Stimulated activated CD8-positive, alpha-beta memory T cell treated with anti-CD3 and anti-CD28 coated beads, Interleukin-2, amount 100 ng/mL, for 48 hours (primary cell): ENCODE measurements at regions not wholly inside any gene's neighbourhood (a gene's known extent, or its start where the extent isn't known, plus 50 kb on each side); places are given as distances from the start of the nearest gene placed in this dataset.
"Not testable (repeated sequence)": the region's sequence is repeated elsewhere in the genome, so short reads cannot be mapped to it uniquely, and the experiment has no call there.

Source experiments
- DNase-seq, 2 donors: peaks; one replicate each; pipeline ENCODE4 v3.0.0-alpha.2; 2020; ENCODE audit warnings: low read depth in 2 of 2

DNA sequence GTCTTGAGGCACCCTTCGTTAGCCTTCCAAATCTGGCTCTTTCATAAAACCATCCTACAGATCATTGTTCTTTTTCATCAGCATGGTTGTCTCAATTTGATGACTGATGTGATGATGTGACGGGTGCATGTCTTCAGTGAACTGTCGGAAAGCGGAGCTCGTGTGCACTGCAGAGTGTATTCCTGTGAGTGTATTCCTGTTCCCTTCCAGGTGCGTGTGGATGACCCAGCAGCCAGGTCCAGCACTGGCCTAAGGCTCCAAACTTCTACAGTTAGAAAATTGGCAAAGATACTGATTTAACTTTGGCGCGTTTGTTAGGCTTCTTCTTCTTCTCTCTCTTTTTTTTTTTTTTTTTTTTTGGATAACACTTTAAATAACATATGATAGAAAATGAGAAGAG is 314.8 kb upstream of the SPATA31A3 start:
- DNase-seq = not testable (repeated sequence)

DNA sequence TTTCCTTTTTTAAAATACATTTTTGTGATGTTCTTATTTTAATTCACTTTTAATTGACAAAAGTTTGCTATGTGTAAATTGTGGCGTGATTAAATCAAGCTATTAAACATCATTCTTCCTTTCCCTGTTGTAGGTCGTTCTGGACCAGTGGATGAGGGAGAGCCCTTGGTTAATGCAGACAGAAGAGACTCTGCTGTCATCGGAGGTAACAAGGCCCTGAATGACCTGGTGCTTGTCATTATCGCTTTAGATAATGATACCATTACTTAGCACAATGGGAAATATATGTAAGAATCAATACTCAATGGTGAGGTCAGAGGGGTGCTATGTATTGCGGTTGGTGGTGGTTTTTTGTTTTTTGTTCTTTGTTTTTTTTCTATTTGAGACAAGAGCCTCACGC is 296.4 kb upstream of the SPATA31A3 start:
- DNase-seq = not testable (repeated sequence)

DNA sequence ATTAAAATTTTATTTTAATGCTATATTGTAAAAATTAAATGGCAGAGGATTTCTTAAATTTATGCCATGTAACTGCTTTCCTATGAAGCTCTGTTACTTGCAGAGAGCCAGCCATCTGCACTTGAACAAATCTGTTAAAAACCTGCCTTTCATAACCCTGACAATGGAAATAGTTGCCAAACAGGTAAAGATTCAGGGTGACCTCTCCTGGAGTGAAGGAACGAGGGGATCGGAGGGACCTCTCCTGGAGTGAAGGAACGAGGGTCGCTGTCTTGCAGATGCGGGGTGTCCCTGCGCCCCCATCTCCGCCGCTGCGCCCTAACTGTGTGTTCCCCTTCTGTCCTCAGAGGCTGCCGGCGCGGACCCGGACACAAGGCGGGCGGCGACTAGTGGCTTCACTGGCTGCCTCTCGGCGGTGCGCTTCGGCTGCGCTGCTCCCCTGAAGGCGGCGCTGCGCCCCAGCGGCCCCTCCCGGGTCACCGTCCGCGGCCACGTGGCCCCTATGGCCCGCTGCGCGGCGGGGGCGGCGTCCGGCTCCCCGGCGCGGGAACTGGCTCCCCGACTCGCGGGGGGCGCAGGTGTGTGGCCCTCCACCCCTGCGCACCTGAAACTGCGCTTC is 295.9 kb upstream of the SPATA31A3 start:
- DNase-seq = not testable (repeated sequence)

DNA sequence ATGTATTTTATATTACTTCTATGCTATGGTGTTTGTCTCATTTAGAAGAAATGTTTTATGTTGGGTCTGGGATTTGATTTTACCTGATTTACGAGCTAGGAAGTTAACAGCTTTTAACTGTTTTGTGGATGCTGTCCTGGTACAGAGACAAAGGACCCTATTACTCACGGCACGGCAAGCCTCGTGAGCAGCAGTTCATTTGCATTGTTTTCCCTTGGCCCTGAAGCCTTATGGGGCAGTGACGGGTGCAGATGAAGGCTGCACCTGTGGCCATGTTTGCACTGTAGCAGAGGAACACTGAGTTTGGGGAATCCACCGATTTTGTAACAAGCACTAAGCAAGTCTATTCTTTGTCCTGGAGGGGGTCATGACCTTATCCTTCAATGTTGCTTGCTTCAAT is 291.9 kb upstream of the SPATA31A3 start:
- DNase-seq = not testable (repeated sequence)

DNA sequence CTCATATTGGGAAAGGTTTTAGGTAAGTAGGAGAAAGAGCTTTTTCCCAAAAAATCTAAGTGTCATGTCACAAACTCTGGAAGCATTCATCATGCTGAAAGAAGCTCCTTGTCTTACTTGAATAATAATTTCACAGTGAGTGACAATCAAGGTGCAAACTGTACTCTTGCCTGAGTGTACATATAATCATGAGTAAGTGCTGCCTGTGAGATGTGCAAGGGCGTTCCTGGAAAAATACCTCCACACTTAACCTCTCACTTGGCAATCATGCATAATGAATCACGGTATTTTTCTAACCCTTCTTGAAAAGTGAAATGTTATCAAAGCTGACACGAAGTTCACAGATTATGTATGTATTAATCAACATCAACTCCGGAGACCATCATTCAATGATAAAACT is 289.2 kb upstream of the SPATA31A3 start:
- not testable (repeated sequence) for DNase-seq

DNA sequence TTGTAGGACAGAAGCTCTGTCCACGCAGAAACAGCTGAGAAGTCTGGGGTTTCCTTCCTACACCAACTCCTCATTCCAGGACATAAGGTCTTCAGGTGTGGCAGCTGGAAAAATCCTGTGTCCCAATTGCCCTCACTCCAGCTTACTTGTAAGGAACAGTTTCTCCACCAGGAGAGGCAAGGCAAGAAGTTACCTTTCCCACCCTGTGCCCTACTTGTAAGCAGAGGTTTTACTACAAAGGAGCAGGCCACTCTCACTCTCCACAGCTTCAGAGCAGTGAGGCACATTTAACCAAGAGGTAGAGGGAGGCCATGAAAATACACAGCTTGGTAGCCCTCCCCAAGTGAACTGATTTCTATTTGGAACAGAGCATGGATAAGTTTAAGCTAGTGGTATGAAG is 277.3 kb upstream of the SPATA31A3 start:
- not testable (repeated sequence) for DNase-seq

DNA sequence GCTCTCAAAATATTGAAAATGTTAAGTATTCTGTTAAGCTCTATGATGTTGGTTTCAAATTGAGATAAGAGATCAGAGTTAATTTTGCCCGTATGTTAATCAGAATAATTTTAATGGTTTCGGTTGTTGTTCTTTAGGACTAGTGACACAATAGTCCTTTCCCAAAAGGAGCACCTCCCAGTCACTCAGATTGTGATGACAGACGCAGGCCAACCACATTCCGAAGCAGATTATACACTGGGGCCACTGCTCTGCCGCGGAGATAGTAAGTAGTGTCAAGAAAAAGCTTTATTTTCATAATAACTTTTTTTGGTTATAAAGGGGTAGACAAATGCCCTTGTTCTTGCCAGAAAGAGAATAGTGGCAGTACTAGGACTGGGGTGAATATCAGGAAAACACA is 265.5 kb upstream of the SPATA31A3 start:
- not testable (repeated sequence) for DNase-seq

DNA sequence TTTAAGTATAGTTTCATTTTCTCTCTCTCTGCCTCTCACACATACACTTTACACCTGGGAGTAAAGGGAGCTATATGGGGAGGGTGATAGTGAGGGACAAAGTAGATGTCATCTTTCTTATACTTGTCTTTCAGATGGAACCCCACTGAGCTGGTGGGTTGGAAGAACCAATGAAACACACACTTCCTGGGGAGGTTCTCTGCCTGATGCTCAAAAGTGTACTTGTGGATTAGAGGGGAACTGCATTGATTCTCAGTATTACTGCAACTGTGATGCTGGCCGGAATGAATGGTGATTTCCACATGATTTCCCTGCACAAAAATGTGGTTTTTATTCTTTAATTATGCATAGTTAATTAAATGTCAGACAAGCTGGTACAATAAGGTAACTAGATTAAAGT is 256.6 kb upstream of the SPATA31A3 start:
- not testable (repeated sequence) for DNase-seq

DNA sequence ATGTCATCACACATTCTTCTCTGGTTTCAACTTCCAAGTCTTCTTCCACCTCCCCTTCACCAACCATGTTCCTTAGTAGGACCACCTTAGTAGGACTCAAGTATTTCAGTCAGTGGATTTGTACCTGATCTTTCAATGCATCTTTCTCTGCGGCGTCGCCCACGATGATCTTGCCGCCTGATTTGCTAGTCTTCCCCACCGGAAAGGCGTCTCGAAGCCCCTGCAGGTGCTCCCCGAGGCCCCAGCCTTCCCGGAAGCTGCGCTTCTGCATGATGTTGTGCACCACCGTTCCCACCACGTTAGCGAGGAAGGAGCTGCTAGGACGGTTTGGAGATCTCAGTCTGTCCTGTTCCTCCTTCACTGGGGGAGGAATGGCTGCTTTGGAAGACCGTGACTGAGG is 219.7 kb upstream of the SPATA31A3 start:
- peak in 1 of 2 donors; percentile 0 for DNase-seq

DNA sequence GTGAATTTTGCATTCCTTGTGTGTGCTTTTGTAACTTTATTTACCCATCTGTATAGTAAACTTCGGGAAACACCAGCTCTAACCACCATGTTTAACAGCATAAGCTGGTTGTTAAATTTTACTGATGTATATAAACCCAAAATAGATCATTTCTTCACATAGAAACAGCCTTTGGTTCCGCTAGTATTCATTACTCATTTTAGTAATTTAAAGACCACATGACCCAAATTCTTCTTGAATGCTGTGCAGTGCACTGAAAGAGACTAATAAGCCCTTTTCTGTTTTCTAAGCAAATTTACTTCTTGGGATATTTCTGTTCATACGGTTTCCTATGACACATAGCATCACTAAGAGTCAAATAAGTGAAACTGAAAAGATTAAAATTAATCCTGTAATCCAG is 218.5 kb upstream of the SPATA31A3 start:
- not testable (repeated sequence) for DNase-seq

DNA sequence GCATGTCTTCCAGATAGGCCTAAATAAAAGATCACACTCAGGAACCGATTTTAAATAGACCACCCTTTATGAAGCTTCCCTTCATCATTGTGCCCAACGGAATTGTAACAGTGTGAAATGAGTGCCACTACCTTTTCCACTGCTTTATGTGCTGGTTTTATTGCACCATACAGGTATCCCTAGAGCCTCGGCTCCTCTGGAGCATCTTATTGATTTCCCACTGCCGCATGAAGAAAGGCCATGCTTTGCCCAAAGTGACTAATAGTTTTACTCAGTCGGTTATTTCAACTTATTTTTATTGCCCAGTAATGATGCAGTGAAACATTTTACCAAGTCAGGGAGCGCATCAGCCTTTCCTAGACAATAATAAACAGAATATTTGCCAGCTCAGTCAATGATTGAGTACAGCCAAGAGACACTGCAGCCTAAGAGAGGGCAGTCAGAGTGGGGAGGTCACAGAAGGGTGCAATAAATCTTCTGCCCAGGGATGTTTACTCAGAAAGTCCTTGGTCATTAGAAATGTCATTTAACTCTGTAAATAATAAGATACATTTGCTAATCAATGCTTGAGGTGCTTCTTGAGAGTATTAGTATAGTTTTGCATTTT is 216.6 kb upstream of the SPATA31A3 start:
- DNase-seq = not testable (repeated sequence)

DNA sequence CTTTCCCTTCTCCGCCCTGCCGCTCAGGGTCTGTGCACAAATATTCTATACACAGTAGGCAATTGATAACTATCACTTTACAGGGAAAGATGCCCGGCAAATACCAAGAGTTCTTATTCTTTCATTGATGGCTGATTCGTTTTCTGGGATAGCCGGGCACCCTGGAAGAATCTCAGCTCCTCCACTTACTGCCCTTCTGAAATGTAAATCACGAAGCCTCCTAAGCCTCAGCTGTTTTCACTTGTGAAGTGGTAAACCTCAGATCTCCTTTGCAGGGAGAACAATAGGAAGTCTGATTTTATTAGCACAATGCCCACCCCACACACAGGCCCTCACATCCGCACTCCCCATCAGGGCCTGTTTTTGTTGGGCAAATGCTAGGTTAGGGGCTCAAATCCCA is 203.8 kb upstream of the SPATA31A3 start:
- DNase-seq = not testable (repeated sequence)

DNA sequence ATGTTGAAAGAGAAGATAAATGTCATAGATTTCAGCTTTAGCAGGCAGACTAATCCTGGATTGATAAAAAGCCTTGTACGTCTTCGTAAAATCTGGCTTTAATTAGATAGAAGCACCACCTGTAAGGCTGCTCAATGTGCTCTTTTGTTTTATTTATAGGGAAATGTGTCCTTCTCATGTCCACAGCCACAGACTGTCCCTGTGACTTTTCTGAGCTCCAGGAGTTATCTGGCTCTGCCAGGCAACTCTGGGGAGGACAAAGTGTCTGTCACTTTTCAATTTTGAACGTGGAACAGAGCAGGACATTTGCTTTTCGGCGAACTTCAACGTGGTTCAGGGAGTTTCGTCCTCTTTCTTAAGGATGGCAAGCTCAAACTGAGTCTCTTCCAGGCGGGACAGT is 203.0 kb upstream of the SPATA31A3 start:
- not testable (repeated sequence) for DNase-seq

DNA sequence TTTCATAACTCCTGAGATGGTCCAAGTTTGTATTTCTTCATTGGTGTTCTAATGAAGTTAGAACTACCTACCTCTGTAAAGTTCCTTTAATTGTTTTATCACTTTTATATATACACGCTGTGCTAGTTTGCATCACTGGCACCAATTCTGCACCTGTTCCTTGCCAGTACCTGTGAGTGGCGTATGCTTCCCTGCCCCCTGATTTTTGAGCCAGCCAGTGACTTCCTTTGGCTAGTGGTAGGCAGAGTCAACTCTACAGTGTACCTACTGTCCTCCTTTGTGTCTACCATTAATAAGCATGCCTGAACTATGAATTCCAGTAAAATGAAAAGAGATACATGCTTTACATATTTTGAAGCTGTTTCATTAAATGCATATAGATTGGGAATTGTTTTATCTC is 186.8 kb upstream of the SPATA31A3 start:
- not testable (repeated sequence) for DNase-seq

DNA sequence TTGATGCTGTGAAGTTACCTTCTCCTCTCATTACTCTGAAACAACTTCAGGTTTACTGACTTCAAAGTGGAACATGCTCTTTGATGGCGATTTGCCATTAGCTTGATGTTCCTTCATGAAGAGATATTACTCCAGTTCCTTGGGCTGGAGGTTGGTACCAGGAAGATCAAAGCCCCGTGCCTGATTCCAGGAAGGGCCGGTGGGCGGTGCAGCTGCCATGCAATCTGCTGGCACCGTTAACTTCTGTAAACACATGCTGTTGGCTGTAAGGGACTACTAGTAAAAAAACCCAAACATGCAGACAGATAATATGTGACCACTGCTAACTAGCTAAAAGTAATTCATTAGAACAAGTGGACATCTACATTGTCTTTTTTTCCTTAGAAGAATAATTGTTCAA is 182.8 kb upstream of the SPATA31A3 start:
- DNase-seq = not testable (repeated sequence)

DNA sequence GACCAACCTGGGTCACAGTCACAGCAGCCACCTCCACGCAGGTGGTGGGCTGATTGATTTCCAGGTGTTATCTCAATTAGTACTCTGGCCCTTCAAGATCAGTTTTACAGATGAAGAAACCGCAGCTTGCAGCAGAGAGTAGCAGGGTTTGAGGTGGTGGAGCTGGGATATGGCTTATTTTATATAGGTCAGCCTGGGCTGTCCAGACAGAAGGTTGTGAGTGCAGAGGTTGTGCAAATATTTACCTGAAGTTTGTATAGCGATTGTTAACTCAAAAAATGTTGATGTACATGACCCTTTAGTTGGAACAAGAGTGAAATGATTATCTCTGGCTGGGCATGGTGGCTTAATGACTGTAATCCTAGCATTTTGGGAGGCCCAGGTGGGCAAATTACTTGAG is 179.4 kb upstream of the SPATA31A3 start:
- DNase-seq = not testable (repeated sequence)

DNA sequence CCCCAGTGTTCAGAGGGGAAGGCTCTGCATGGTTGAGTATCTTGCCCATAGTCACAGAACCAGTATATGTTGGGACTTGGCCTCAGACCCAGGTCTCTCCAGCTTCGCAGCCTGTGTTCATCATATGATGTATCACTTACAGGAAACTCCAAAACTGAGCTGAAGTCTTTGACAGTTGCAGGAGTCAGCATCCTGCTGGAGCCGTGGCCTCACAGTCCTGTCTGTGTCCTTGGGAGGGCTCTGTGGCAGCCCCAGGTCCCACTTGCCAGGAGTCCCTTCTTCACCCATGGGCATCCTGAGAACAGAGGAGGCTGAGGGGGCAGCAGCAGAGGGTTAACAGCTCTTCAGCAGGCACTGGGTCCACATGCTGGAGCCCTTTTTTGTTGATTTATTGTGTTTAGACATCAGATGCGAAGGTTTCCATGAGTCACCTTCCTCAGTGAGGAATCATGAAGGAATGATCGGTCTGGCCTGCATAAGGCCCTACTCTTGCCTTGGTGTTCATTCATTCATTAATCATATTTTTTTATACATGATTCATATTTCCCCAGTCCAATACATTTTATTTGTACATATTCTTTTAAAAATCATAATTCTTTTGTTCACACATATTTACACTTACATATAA is 176.3 kb upstream of the SPATA31A3 start:
- not testable (repeated sequence) for DNase-seq

DNA sequence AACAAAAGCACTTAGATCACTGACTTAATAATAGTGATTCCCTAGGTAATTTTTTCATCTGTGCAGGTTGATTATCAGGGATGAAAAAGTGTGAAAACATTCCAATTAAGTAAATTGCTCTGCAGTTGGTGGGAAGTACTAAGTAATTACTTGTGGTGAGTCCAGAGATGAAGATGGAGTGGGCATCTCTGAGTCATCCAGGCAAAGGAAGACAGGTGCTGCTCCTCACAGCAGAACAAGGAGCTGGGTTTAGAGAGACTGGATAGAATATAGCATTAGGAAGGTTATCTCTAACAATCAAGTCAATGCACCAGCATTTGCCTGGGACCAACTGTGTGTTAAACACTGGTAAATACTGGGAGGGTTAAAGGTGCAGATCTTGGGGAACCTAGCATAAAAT is 174.0 kb upstream of the SPATA31A3 start:
- not testable (repeated sequence) for DNase-seq

DNA sequence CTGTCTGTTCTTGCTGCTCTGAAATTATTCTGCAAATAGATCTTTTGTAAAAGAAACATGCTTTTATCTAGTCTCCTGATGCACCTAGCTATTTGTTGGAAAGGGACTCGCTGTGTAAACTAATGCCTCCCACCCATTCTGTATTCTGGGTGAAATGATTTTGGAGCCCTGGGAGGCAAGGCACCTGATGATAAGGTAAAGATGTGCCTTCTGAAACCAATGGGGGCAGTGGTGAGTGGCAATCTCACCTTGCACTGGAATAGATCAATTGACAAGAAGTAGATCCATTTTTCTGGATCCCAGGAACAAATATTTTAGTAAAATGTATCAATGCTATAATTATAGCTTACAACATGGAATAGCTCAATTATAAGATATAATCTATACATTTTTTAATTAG is 170.5 kb upstream of the SPATA31A3 start:
- not testable (repeated sequence) for DNase-seq

DNA sequence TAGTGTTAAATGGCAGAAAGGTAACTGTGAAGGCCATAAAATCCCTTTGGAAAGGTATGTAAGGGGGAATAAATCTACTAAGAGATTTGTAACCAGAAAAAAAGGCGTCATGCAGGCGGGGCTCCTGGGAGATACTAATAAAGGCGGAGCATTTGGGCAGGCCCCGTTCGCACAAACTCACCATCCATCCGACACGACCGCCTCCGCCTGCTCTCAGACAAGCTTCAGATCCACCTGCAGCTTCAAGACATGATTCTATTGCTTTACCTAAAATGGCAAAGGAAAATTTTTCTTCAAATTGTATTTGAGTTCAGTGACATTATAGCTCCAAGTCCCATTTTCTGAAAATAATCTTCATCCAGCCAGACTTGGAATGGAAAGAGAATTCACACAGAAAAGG is 162.9 kb upstream of the SPATA31A3 start:
- DNase-seq = not testable (repeated sequence)

DNA sequence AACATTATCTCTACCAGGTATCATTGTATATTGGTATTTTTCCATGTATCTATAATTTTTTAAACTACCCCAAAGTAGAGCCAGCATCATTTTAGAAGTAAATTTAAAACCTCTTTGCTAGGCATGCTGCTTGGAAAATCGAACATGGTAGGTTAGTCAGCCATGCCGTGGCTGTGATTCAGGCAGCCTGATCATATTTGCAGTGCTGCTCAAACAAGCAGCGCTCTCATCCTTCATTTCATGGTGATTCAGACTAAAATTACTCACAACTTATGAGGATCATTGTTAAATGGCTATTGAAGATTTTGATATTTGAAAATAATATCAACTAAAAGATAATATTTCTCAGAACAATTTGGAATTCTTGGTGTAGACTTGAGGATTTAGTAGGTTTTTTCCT is 161.2 kb upstream of the SPATA31A3 start:
- not testable (repeated sequence) for DNase-seq

DNA sequence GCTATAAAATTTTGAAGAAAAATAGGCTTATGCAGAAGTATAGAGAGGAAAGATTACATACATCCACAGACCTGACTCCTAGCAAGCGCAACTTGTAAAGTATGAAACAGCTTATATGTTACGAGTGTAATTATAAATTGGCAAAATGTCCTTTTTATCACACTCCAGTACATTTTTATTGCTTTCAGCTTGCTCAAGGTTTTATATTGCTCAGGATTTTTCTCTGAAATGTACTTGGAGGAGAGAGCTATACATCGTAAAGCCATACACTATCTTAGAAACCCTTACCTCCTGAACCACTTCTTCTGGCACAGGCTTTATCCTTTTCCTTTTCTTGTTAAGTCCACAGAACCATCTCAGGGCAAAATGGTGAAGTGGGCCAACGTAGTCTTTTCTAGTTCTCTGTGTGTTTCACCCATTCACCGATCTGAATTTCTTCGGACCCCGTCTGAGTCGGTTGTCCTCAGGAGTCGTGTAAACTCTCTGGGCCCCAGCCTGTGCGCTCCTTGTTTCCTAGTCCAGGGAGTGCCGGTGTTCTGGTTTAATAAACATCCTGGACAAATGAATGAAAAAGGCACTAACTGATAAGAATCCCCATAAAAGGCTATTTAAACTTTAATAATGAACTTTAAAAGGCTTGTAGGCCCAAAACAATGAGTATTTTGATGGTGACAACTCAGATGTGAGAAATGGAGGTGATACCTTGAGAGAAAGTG is 150.2 kb upstream of the SPATA31A3 start:
- not testable (repeated sequence) for DNase-seq
